Right kidney (tissue), 1 donor: ENCODE measurements at regions not wholly inside any gene's neighbourhood (a gene's known extent, or its start where the extent isn't known, plus 50 kb on each side); places are given as distances from the start of the nearest gene placed in this dataset.
"Not testable (repeated sequence)": the region's sequence is repeated elsewhere in the genome, so short reads cannot be mapped to it uniquely, and the experiment has no call there.

Experiments used
- DNase-seq: peaks from one replicate; pipeline ENCODE4 v3.0.0-alpha.2; 2016

- no peak for DNase-seq
Observed at GRCh38 chr9:104334549-104334948, 169.5 kb upstream of the OR13F1 start.

- no peak for DNase-seq
Observed at GRCh38 chr9:104339692-104340091, 164.4 kb upstream of the OR13F1 start.

- no peak for DNase-seq
Observed at GRCh38 chr9:104342552-104342951, 161.5 kb upstream of the OR13F1 start.

- DNase-seq = no peak
Observed at GRCh38 chr9:104345061-104345460, 159.0 kb upstream of the OR13F1 start.

GRCh38 chr9:104350541-104350940, 153.5 kb upstream of the OR13F1 start:
- DNase-seq = no peak

- DNase-seq = no peak
Observed at GRCh38 chr9:104351726-104352125, 152.3 kb upstream of the OR13F1 start.

GRCh38 chr9:104361207-104361606, 142.9 kb upstream of the OR13F1 start:
- no peak for DNase-seq

GRCh38 chr9:104362912-104363472, 141.1 kb upstream of the OR13F1 start:
- DNase-seq = no peak

GRCh38 chr9:104367507-104367906, 136.6 kb upstream of the OR13F1 start:
- no peak for DNase-seq

- DNase-seq = not testable (repeated sequence)
Observed at GRCh38 chr9:104368318-104368717, 135.7 kb upstream of the OR13F1 start.

- no peak for DNase-seq
Observed at GRCh38 chr9:104374711-104375110, 129.4 kb upstream of the OR13F1 start.

- DNase-seq = no peak
Observed at GRCh38 chr9:104386013-104386412, 118.0 kb upstream of the OR13F1 start.

GRCh38 chr9:104386425-104387069, 117.5 kb upstream of the OR13F1 start:
- DNase-seq = peak; percentile 6

GRCh38 chr9:104388071-104388470, 116.0 kb upstream of the OR13F1 start:
- DNase-seq = no peak

GRCh38 chr9:104389341-104389740, 114.7 kb upstream of the OR13F1 start:
- DNase-seq = no peak

GRCh38 chr9:104394901-104395300, 109.2 kb upstream of the OR13F1 start:
- DNase-seq = not testable (repeated sequence)

GRCh38 chr9:104412238-104412637, 91.8 kb upstream of the OR13F1 start:
- DNase-seq = no peak

- DNase-seq = no peak
Observed at GRCh38 chr9:104416470-104416869, 87.6 kb upstream of the OR13F1 start.

- DNase-seq = no peak
Observed at GRCh38 chr9:104417296-104417695, 86.8 kb upstream of the OR13F1 start.

GRCh38 chr9:104429031-104429546, 75.0 kb upstream of the OR13F1 start:
- no peak for DNase-seq

- DNase-seq = no peak
Observed at GRCh38 chr9:104435059-104435458, 69.0 kb upstream of the OR13F1 start.

GRCh38 chr9:104448036-104448435, 56.0 kb upstream of the OR13F1 start:
- DNase-seq = no peak
